Glutamatergic neuron (in vitro differentiated cells): ENCODE measurements at regions not wholly inside any gene's neighbourhood (a gene's known extent, or its start where the extent isn't known, plus 50 kb on each side); places are given as distances from the start of the nearest gene placed in this dataset.

Experiments
- DNase-seq: peaks from one replicate; pipeline ENCODE4 v3.0.0; 2022
- H3K27ac Mint-ChIP-seq: one replicate; pipeline ENCODE4 v1.8.0; 2020; ENCODE audit warnings: mild to moderate bottlenecking, mixed read lengths, inconsistent platforms; ENCODE audit not compliant: unreplicated experiment
- H3K27me3 Mint-ChIP-seq: one replicate; pipeline ENCODE4 v1.8.0; 2020; ENCODE audit warnings: mild to moderate bottlenecking, moderate library complexity, mixed read lengths, inconsistent platforms; ENCODE audit not compliant: unreplicated experiment
- H3K36me3 Mint-ChIP-seq: one replicate; pipeline ENCODE4 v1.8.0; 2020; ENCODE audit warnings: mild to moderate bottlenecking, mixed read lengths, inconsistent platforms; ENCODE audit not compliant: unreplicated experiment
- H3K4me1 Mint-ChIP-seq: one replicate; pipeline ENCODE4 v1.8.0; 2020; ENCODE audit warnings: mild to moderate bottlenecking, low read depth, mixed read lengths, inconsistent platforms; ENCODE audit not compliant: unreplicated experiment
- H3K4me3 Mint-ChIP-seq: one replicate; pipeline ENCODE4 v1.8.0; 2020; ENCODE audit warnings: mild to moderate bottlenecking, mixed read lengths, inconsistent platforms; ENCODE audit not compliant: unreplicated experiment
- H3K9me3 Mint-ChIP-seq: one replicate; pipeline ENCODE4 v1.8.0; 2020; ENCODE audit warnings: mild to moderate bottlenecking, moderate library complexity, mixed read lengths, inconsistent platforms; ENCODE audit not compliant: unreplicated experiment
- CTCF ChIP-seq: fragments of 200-600 bp; sonication (generic); IDR thresholded peaks from one replicate; pipeline ENCODE4 v1.5.0; 2021; ENCODE audit not compliant: partially characterized antibody, unreplicated experiment

GRCh38 chr7:109246330-109247077 lies 676.8 kb downstream of the DNAJB9 start:
- DNase-seq: no peak
- H3K27me3 Mint-ChIP-seq: no peaks in the 10 kb centered on the region

GRCh38 chr7:109256762-109257560 lies 687.3 kb downstream of the DNAJB9 start:
- no peak overlapping the region for H3K27ac Mint-ChIP-seq

More at GRCh38 chr7:109246330-109247077, 676.8 kb downstream of the DNAJB9 start:
- Mint-ChIP-seq H3K36me3 (no peaks in the 10 kb centered on the region), H3K4me3 (no peak overlapping the region), H3K4me1 (no peaks in the 10 kb centered on the region), H3K9me3 (no peaks in the 10 kb centered on the region), H3K27ac (no peak overlapping the region)
- TF ChIP-seq CTCF: no peak

GRCh38 chr7:109259151-109259550 lies 689.5 kb downstream of the DNAJB9 start:
- Mint-ChIP-seq H3K27ac (no peak overlapping the region), H3K36me3 (no peaks in the 10 kb centered on the region), H3K4me3 (no peak overlapping the region), H3K9me3 (no peaks in the 10 kb centered on the region), H3K27me3 (no peaks in the 10 kb centered on the region), H3K4me1 (no peaks in the 10 kb centered on the region)
- TF ChIP-seq CTCF: no peak
- DNase-seq: no peak

More at GRCh38 chr7:109256762-109257560, 687.3 kb downstream of the DNAJB9 start:
- Mint-ChIP-seq H3K4me1 (no peaks in the 10 kb centered on the region), H3K9me3 (no peaks in the 10 kb centered on the region), H3K27me3 (no peaks in the 10 kb centered on the region), H3K36me3 (no peaks in the 10 kb centered on the region), H3K4me3 (no peak overlapping the region)
- no peak for DNase-seq
- TF ChIP-seq CTCF: no peak

- DNase-seq: no peak
- H3K9me3 Mint-ChIP-seq: no peaks in the 10 kb centered on the region
- H3K36me3 Mint-ChIP-seq: no peaks in the 10 kb centered on the region
- H3K27ac Mint-ChIP-seq: no peak overlapping the region
- no peaks in the 10 kb centered on the region for H3K4me1 Mint-ChIP-seq
- no peak overlapping the region for H3K4me3 Mint-ChIP-seq
- no peak for TF ChIP-seq CTCF
- H3K27me3 Mint-ChIP-seq: no peaks in the 10 kb centered on the region
Observed at GRCh38 chr7:109261781-109262180, 692.1 kb downstream of the DNAJB9 start.

GRCh38 chr7:109266610-109267009 lies 696.9 kb downstream of the DNAJB9 start:
- Mint-ChIP-seq H3K4me1 (no peaks in the 10 kb centered on the region), H3K4me3 (no peak overlapping the region), H3K36me3 (no peaks in the 10 kb centered on the region), H3K27ac (no peak overlapping the region), H3K27me3 (no peaks in the 10 kb centered on the region), H3K9me3 (peaks cover 3% of the 10 kb centered on the region)
- no peak for TF ChIP-seq CTCF
- no peak for DNase-seq
